ENCODE measurements at regions not wholly inside any gene's neighbourhood (a gene's known extent, or its start where the extent isn't known, plus 50 kb on each side); places are given as distances from the start of the nearest gene placed in this dataset.

DNA sequence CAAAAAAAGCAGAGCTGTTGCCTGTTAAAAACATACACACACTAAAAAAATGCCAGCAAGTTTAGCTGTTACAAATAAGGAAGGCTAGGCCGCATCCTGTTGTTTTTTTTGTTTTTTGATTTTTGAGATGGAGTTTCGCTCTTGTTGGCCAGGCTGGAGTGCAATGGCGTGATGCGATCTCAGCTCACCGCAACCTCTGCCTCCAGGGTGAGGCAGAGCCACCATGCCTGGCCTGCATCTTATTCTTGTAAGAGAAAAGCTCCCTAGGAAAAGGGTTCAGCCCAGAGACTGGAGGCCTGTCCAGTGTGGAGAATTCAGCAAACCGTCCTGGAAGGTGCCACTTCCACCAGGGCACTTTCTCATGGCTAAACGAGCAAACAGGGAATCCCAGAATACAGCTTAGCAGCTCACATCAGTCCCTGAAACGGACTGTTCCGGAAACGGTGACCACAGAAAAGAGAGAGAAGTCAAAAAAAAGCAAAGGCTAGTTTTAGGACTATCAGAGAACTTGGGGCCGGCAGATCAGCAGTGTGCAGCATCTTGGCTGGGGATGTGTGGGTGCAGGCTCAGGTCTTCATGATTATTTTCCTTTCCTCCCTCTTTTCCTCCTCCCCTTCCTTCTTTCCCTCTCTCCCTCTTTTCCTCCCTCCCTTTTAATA lies 283.6 kb downstream of the AJAP1 start:
- H3K27ac ChIP-seq (ENCODE audit: low read depth) = no peak overlapping the region
- H4K20me1 ChIP-seq (replicated peaks; ENCODE audit: insufficient read depth) = no peaks in the 10 kb centered on the region
- Mint-ChIP-seq H3K9me3 (peaks cover 23% of the 10 kb centered on the region), H3K4me3 (no peak overlapping the region), H3K4me1 (peaks cover 5% of the 10 kb centered on the region; the same call in 2 of the 3 replicates), H3K27ac (no peak overlapping the region), H3K36me3 (ENCODE audit: low read depth) (peaks cover 10% of the 10 kb centered on the region; the same call in 2 of the 3 replicates), H3K27me3 (ENCODE audit: insufficient read depth, low read depth, poor library complexity) (peaks cover 12% of the 10 kb centered on the region)
- no peak overlapping the region for H2AFZ ChIP-seq
- H3K4me3 ChIP-seq = no peak overlapping the region
- TF ChIP-seq REST (IDR thresholded peaks at IDR 0.05; ENCODE audit: unreplicated experiment) (no peak), STAT1 (IDR thresholded peaks at IDR 0.05; ENCODE audit: unreplicated experiment) (no peak), CREB1 (CRISPR knock-in tag; IDR thresholded peaks at IDR 0.05; ENCODE audit: low read depth) (no peak), JUNB (IDR thresholded peaks at IDR 0.05; ENCODE audit: unreplicated experiment) (no peak), POLR2AphosphoS5 (IDR thresholded peaks at IDR 0.05; ENCODE audit: low read depth) (no peak), EZH2phosphoT487 (IDR thresholded peaks at IDR 0.05; ENCODE audit: unreplicated experiment) (no peak), ZNF331 (CRISPR knock-in tag; IDR thresholded peaks at IDR 0.05; ENCODE audit: low read depth) (no peak), ZNF114 (CRISPR knock-in tag; IDR thresholded peaks at IDR 0.05) (no peak), EZH2 (IDR thresholded peaks at IDR 0.05; ENCODE audit: low read depth, unreplicated experiment) (no peak), NANOG (IDR thresholded peaks at IDR 0.05; ENCODE audit: borderline replicate concordance) (no peak)
- TF ChIP-seq, protein P1, sequence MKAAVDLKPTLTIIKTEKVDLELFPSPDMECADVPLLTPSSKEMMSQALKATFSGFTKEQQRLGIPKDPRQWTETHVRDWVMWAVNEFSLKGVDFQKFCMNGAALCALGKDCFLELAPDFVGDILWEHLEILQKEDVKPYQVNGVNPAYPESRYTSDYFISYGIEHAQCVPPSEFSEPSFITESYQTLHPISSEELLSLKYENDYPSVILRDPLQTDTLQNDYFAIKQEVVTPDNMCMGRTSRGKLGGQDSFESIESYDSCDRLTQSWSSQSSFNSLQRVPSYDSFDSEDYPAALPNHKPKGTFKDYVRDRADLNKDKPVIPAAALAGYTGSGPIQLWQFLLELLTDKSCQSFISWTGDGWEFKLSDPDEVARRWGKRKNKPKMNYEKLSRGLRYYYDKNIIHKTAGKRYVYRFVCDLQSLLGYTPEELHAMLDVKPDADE (IDR thresholded peaks at IDR 0.05) = no peak
- TF ChIP-seq, protein P2, sequence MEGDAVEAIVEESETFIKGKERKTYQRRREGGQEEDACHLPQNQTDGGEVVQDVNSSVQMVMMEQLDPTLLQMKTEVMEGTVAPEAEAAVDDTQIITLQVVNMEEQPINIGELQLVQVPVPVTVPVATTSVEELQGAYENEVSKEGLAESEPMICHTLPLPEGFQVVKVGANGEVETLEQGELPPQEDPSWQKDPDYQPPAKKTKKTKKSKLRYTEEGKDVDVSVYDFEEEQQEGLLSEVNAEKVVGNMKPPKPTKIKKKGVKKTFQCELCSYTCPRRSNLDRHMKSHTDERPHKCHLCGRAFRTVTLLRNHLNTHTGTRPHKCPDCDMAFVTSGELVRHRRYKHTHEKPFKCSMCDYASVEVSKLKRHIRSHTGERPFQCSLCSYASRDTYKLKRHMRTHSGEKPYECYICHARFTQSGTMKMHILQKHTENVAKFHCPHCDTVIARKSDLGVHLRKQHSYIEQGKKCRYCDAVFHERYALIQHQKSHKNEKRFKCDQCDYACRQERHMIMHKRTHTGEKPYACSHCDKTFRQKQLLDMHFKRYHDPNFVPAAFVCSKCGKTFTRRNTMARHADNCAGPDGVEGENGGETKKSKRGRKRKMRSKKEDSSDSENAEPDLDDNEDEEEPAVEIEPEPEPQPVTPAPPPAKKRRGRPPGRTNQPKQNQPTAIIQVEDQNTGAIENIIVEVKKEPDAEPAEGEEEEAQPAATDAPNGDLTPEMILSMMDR (conservative IDR thresholded peaks at IDR 0.05; ENCODE audit: low read depth in 2 of 2) = no peak
- peaks cover 5% of the 10 kb centered on the region; the same call in 1 of the 2 replicates for H3K36me3 ChIP-seq (ENCODE audit: insufficient read depth)
- H3K4me1 ChIP-seq (ENCODE audit: insufficient read depth) = no peaks in the 10 kb centered on the region
- no peaks in the 10 kb centered on the region for H3K9me2 ChIP-seq (ENCODE audit: insufficient read depth)
- H3F3A ChIP-seq (replicated peaks; ENCODE audit: low read depth) = no peaks in the 10 kb centered on the region
- no peaks in the 10 kb centered on the region for H3K79me2 ChIP-seq (replicated peaks; ENCODE audit: insufficient read depth)
- DNase-seq (ENCODE audit: low spot score) (no peak), ATAC-seq (no peak)
- H3K4me2 ChIP-seq = no peak overlapping the region
- no peaks in the 10 kb centered on the region for H3K27me3 ChIP-seq (ENCODE audit: insufficient read depth)
